ENCODE measurements at regions not wholly inside any gene's neighbourhood (a gene's known extent, or its start where the extent isn't known, plus 50 kb on each side); places are given as distances from the start of the nearest gene placed in this dataset.

DNA sequence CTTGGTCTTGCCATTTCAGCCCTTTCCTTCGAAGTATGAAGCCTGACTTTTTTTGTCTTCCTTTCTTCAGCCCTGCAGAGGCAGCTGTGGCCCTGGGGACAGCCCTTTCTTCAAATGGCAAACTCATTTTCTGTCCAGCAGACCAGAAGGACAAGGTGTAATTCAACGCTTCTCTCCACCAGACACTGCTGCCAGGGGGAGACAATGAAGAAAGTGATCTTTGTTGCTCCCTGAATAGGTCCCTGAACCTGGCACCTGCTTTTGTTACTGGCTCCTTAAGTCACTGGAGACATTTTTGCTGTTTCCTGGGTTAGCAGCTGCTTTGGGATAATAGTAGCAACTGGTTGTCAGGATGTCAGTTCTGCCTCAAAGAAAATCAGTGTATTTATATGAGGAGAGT is 50.8 kb upstream of the MACF1 start:
- TF ChIP-seq, protein P1, sequence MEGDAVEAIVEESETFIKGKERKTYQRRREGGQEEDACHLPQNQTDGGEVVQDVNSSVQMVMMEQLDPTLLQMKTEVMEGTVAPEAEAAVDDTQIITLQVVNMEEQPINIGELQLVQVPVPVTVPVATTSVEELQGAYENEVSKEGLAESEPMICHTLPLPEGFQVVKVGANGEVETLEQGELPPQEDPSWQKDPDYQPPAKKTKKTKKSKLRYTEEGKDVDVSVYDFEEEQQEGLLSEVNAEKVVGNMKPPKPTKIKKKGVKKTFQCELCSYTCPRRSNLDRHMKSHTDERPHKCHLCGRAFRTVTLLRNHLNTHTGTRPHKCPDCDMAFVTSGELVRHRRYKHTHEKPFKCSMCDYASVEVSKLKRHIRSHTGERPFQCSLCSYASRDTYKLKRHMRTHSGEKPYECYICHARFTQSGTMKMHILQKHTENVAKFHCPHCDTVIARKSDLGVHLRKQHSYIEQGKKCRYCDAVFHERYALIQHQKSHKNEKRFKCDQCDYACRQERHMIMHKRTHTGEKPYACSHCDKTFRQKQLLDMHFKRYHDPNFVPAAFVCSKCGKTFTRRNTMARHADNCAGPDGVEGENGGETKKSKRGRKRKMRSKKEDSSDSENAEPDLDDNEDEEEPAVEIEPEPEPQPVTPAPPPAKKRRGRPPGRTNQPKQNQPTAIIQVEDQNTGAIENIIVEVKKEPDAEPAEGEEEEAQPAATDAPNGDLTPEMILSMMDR (IDR thresholded peaks at IDR 0.05; ENCODE audit: insufficient read depth, low read length): no peak
- TF ChIP-seq SPI1 (IDR thresholded peaks at IDR 0.05; ENCODE audit: borderline replicate concordance, low read depth) (no peak), POLR2AphosphoS5 (IDR thresholded peaks at IDR 0.05; ENCODE audit: low read depth) (no peak)
